H1 (cell line): ENCODE measurements at regions not wholly inside any gene's neighbourhood (a gene's known extent, or its start where the extent isn't known, plus 50 kb on each side); places are given as distances from the start of the nearest gene placed in this dataset.

Experiments used
- CTCF ChIA-PET: fragments of 300-600 bp; sonication (Branson Sonifier 250); formaldehyde crosslinking; loops from one replicate; lab custom pipeline; 2021; ENCODE audit not compliant: partially characterized antibody; lab: Charles Lee
- POLR2A ChIA-PET: fragments of 300-600 bp; sonication (Branson Sonifier 250); formaldehyde crosslinking; loops from one replicate; lab custom pipeline; 2021; ENCODE audit warnings: inconsistent platforms; ENCODE audit not compliant: partially characterized antibody; lab: Charles Lee
- DNase-seq, 2 experiments: peaks; one replicate each; pipeline versions ENCODE4 v3.0.0 to v3.0.0-alpha.2; 2010 to 2022; ENCODE audit warnings: low spot score in 2 of 2, low read depth in 1 of 2, mixed read lengths in 1 of 2
- FAIRE-seq: peaks from 2 replicates; lab custom pipeline; 2011; peaks lifted over from hg19 to GRCh38; lab: Jason Lieb, UNC
- H2AFZ ChIP-seq: 2 replicates; pipeline ENCODE4 v1.8.1; 2012; ENCODE audit warnings: low read length, inconsistent platforms
- H2AK5ac ChIP-seq: 2 replicates; pipeline ENCODE4 v1.6.1; 2013; ENCODE audit warnings: low read depth, low read length
- H2BK120ac ChIP-seq: replicated peaks from 2 replicates; pipeline ENCODE3; 2013; ENCODE audit warnings: low read depth, low read length, inconsistent platforms
- H2BK12ac ChIP-seq: 2 replicates; pipeline ENCODE4 v1.6.1; 2013; ENCODE audit warnings: low read depth, low read length
- H2BK15ac ChIP-seq: 2 replicates; pipeline ENCODE4 v1.6.1; 2013; ENCODE audit warnings: low read length
- H2BK20ac ChIP-seq: 2 replicates; pipeline ENCODE4 v1.6.1; 2013; ENCODE audit warnings: low read length
- H2BK5ac ChIP-seq: 2 replicates; pipeline ENCODE4 v1.6.1; 2013; ENCODE audit warnings: low read depth, low read length
- H3K14ac ChIP-seq: 2 replicates; pipeline ENCODE4 v1.6.1; 2013; ENCODE audit warnings: inconsistent platforms; ENCODE audit not compliant: insufficient read length
- H3K18ac ChIP-seq: 2 replicates; pipeline ENCODE4 v1.6.1; 2013; ENCODE audit warnings: low read length; ENCODE audit errors: extremely low read depth
- H3K23ac ChIP-seq: 2 replicates; pipeline ENCODE4 v1.6.1; 2013; ENCODE audit warnings: inconsistent platforms; ENCODE audit not compliant: insufficient read length
- H3K23me2 ChIP-seq: 2 replicates; pipeline ENCODE4 v1.6.1; 2013; ENCODE audit warnings: low read depth, low read length
- H3K27ac ChIP-seq: 2 replicates; pipeline ENCODE4 v1.6.1; 2011; ENCODE audit warnings: low read depth, low read length, inconsistent platforms
- H3K27me3 ChIP-seq, 4 experiments: replicated peaks in 1 of 4; 1 replicate in 1 of 4; 2 replicates in 3 of 4; pipeline versions ENCODE4 v1.6.1 to v1.8.1; 2011 to 2013; ENCODE audit warnings: low read length in 3 of 4, mild to moderate bottlenecking in 3 of 4, inconsistent platforms in 2 of 4, mixed read lengths in 2 of 4, moderate library complexity in 1 of 4; ENCODE audit not compliant: control insufficient read depth in 3 of 4, insufficient read depth in 3 of 4; ENCODE audit errors: extremely low read depth in 1 of 4
- H3K36me3 ChIP-seq, 4 experiments: 2 replicates each; pipeline versions ENCODE4 v1.6.1 to v1.8.1; 2011 to 2013; ENCODE audit warnings: mild to moderate bottlenecking in 4 of 4, low read length in 3 of 4, moderate library complexity in 2 of 4, control low read depth in 1 of 4, inconsistent platforms in 1 of 4; ENCODE audit not compliant: insufficient read depth in 4 of 4, control insufficient read depth in 2 of 4
- H3K4ac ChIP-seq: replicated peaks from 2 replicates; pipeline ENCODE3; 2013; ENCODE audit warnings: low read length, low read depth, mixed read lengths, inconsistent platforms; ENCODE audit not compliant: insufficient read length
- H3K4me1 ChIP-seq, 4 experiments: replicated peaks in 1 of 4; 1 replicate in 1 of 4; 2 replicates in 3 of 4; pipeline versions ENCODE4 v1.6.1 to v1.8.1; 2011 to 2013; ENCODE audit warnings: low read length in 3 of 4, inconsistent platforms in 2 of 4, mixed read lengths in 1 of 4; ENCODE audit not compliant: insufficient read depth in 4 of 4, control insufficient read depth in 3 of 4
- H3K4me2 ChIP-seq, 2 experiments: 2 replicates each; pipeline versions ENCODE4 v1.6.1 to v1.8.1; 2011 to 2013; ENCODE audit warnings: low read depth in 2 of 2, low read length in 2 of 2, control low read depth in 1 of 2, inconsistent platforms in 1 of 2, mild to moderate bottlenecking in 1 of 2; ENCODE audit not compliant: insufficient read depth in 1 of 2
- H3K4me3 ChIP-seq, 4 experiments: fragments of 200-600, 300-600 bp in 1 of 4; sonication (generic), shearing (Covaris generic), sonication (Bioruptor Twin) in 1 of 4; 2 replicates each; pipeline versions ENCODE4 v1.5.1 to v1.8.1; 2011 to 2016; ENCODE audit warnings: low read length in 4 of 4, low read depth in 3 of 4, control low read depth in 2 of 4, inconsistent platforms in 2 of 4, mild to moderate bottlenecking in 2 of 4, mixed read lengths in 1 of 4, moderate library complexity in 1 of 4; ENCODE audit not compliant: insufficient read depth in 2 of 4; ENCODE audit errors: extremely low read depth in 1 of 4
- H3K56ac ChIP-seq: replicated peaks from 2 replicates; pipeline ENCODE3; 2013; ENCODE audit warnings: low read depth, mild to moderate bottlenecking, mixed read lengths, low read length, inconsistent platforms; ENCODE audit not compliant: insufficient read length
- H3K79me1 ChIP-seq: 2 replicates; pipeline ENCODE4 v1.6.1; 2013; ENCODE audit warnings: low read depth, low read length, control low read depth
- H3K79me2 ChIP-seq, 2 experiments: 2 replicates each; pipeline versions ENCODE4 v1.6.1 to v1.8.1; 2012 to 2013; ENCODE audit warnings: low read length in 2 of 2, mild to moderate bottlenecking in 2 of 2, inconsistent platforms in 1 of 2; ENCODE audit not compliant: insufficient read depth in 2 of 2, control insufficient read depth in 1 of 2
- H3K9ac ChIP-seq, 4 experiments: replicated peaks in 1 of 4; 1 replicate in 1 of 4; 2 replicates in 3 of 4; pipeline versions ENCODE4 v1.6.1 to v1.8.1; 2011 to 2013; ENCODE audit warnings: low read depth in 3 of 4, low read length in 3 of 4, control low read depth in 2 of 4, mild to moderate bottlenecking in 2 of 4, moderate library complexity in 2 of 4, inconsistent platforms in 1 of 4; ENCODE audit errors: extremely low read depth in 1 of 4
- H3K9me3 ChIP-seq, 2 experiments: 2 replicates each; pipeline versions ENCODE4 v1.6.1 to v1.8.1; 2012 to 2013; ENCODE audit warnings: mild to moderate bottlenecking in 2 of 2, moderate library complexity in 2 of 2, control low read depth in 1 of 2, inconsistent platforms in 1 of 2, low read depth in 1 of 2, low read length in 1 of 2, mixed read lengths in 1 of 2; ENCODE audit not compliant: insufficient read depth in 2 of 2
- H4K20me1 ChIP-seq, 2 experiments: replicated peaks in 1 of 2; 2 replicates each; pipeline versions ENCODE3 to v1.8.1; 2011 to 2013; ENCODE audit warnings: inconsistent platforms in 2 of 2, low read length in 2 of 2, mild to moderate bottlenecking in 1 of 2; ENCODE audit not compliant: insufficient read depth in 2 of 2, control insufficient read depth in 1 of 2
- H4K5ac ChIP-seq: 2 replicates; pipeline ENCODE4 v1.6.1; 2013; ENCODE audit warnings: low read length, low read depth, mixed read lengths, inconsistent platforms; ENCODE audit not compliant: insufficient read length
- H4K8ac ChIP-seq: 2 replicates; pipeline ENCODE4 v1.8.0; 2013; ENCODE audit warnings: mild to moderate bottlenecking, moderate library complexity, low read length, inconsistent platforms; ENCODE audit not compliant: insufficient read depth; ENCODE audit errors: extremely low read depth
- H4K91ac ChIP-seq: replicated peaks from 2 replicates; pipeline ENCODE3; 2013; ENCODE audit warnings: low read length, mixed read lengths, inconsistent platforms; ENCODE audit not compliant: insufficient read length
- CBX5 ChIP-seq: fragments of 300-800, 300-1000 bp; sonication (generic); IDR thresholded peaks from 2 replicates; pipeline ENCODE4 v1.7.1; 2016; ENCODE audit warnings: antibody characterized with exemption, low read length, low read depth
- CBX8 ChIP-seq: fragments of 300-800, 300-1000 bp; sonication (generic); IDR thresholded peaks from 2 replicates; pipeline ENCODE4 v1.7.1; 2016; ENCODE audit warnings: low read depth, low read length, borderline replicate concordance
- CHD1 ChIP-seq: IDR thresholded peaks from 2 replicates; pipeline ENCODE4 v1.6.1; 2012; ENCODE audit warnings: low read depth, low read length, improper control_type of control experiment
- CREB1 ChIP-seq: IDR thresholded peaks from 2 replicates; pipeline ENCODE4 v1.6.1; 2012; ENCODE audit warnings: inconsistent platforms
- GTF2F1 ChIP-seq: IDR thresholded peaks from 2 replicates; pipeline ENCODE4 v1.6.1; 2012; ENCODE audit warnings: low read depth, low read length, improper control_type of control experiment, borderline replicate concordance
- HDAC2 ChIP-seq, 2 experiments: fragments of 300-600 bp in 1 of 2; sonication (generic) in 1 of 2; IDR thresholded peaks; 2 replicates each; pipeline ENCODE4 v1.6.1; 2011 to 2012; ENCODE audit warnings: low read depth in 2 of 2, low read length in 2 of 2, mild to moderate bottlenecking in 2 of 2, moderate library complexity in 2 of 2, borderline replicate concordance in 1 of 2, inconsistent platforms in 1 of 2
- KDM5A ChIP-seq: fragments of 200-600 bp; IDR thresholded peaks from 2 replicates; pipeline ENCODE4 v1.7.1; 2012; ENCODE audit warnings: mild to moderate bottlenecking, low read length, inconsistent platforms, mixed read lengths
- NRF1 ChIP-seq: IDR thresholded peaks from 2 replicates; pipeline ENCODE4 v1.6.1; 2011; ENCODE audit warnings: mild to moderate bottlenecking, low read depth, low read length, improper control_type of control experiment
- RXRA ChIP-seq: IDR thresholded peaks from 2 replicates; pipeline ENCODE4 v1.6.1; 2011; ENCODE audit warnings: low read depth, mild to moderate bottlenecking, low read length, moderate library complexity; ENCODE audit not compliant: insufficient read depth
- SIRT6 ChIP-seq: IDR thresholded peaks from one replicate; pipeline ENCODE4 v1.7.1; 2012; ENCODE audit warnings: low read length, inconsistent platforms
- SP4 ChIP-seq: IDR thresholded peaks from 2 replicates; pipeline ENCODE4 v1.6.1; 2012; ENCODE audit warnings: low read length, inconsistent platforms
- SUZ12 ChIP-seq: fragments of 200-600 bp; sonication (generic); IDR thresholded peaks from 2 replicates; pipeline ENCODE4 v1.6.1; 2012; ENCODE audit warnings: mild to moderate bottlenecking, inconsistent platforms, low read length, moderate library complexity, mixed read lengths
- TCF12 ChIP-seq: IDR thresholded peaks from 2 replicates; pipeline ENCODE4 v1.6.1; 2011; ENCODE audit warnings: low read depth, mild to moderate bottlenecking, low read length
- TEAD4 ChIP-seq: IDR thresholded peaks from 2 replicates; pipeline ENCODE4 v1.6.1; 2012; ENCODE audit warnings: low read depth, low read length, inconsistent platforms, mixed read lengths
- TF ChIP-seq, protein P1 (sequence below): IDR thresholded peaks from 2 replicates; pipeline ENCODE4 v1.6.1; 2011; ENCODE audit warnings: low read depth, mild to moderate bottlenecking, low read length; ENCODE audit not compliant: insufficient read depth

DNA sequence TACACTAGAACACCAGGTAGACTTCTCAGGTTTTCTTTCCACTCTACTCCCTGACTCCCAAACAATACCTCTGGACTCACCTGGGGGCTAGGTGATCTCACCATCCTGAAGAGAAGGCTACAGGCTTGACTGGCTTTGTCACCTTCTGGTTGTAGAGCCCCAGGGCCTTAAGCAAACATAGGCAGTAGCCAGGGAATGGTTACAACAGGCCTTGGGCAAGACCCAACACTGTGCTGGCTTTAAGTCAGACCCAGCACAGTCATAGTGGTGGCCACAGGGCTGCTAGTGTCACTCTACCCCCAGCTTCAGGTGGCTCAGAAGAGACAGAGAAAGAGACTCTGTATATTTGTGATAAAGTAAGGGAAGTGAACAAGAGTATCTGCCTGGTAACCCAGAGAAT lies 118.1 kb upstream of the EMCN start:
- H3K9ac ChIP-seq: no peak overlapping the region
- ChIA-PET POLR2A (no interaction called here), CTCF (interaction anchor here (0.9 to 1.2 kb wide), 3 partner anchors 19 to 532 kb away, joined by 3 to 4 read pairs (median 3); no protein-coding TSS in a partner anchor)
- H2AFZ ChIP-seq: no peak overlapping the region
- no peak overlapping the region for H4K8ac ChIP-seq
- no peak overlapping the region for H2BK15ac ChIP-seq
- no peaks in the 10 kb centered on the region for H4K20me1 ChIP-seq
- H3K4me3 ChIP-seq: no peak overlapping the region
- H3K79me2 ChIP-seq: no peaks in the 10 kb centered on the region
- no peak overlapping the region for H3K14ac ChIP-seq
- no peaks in the 10 kb centered on the region; the same call in 1 of the 2 replicates for H3K23me2 ChIP-seq
- H3K4me2 ChIP-seq: no peak overlapping the region
- DNase-seq (no peak), FAIRE-seq (no peak)
- no peak overlapping the region for H2AK5ac ChIP-seq
- no peak overlapping the region for H2BK120ac ChIP-seq
- H4K5ac ChIP-seq: no peak overlapping the region
- H3K4ac ChIP-seq: no peak overlapping the region
- H3K18ac ChIP-seq: no peak overlapping the region
- H3K27me3 ChIP-seq: no peaks in the 10 kb centered on the region
- H3K79me1 ChIP-seq: no peaks in the 10 kb centered on the region
- no peak overlapping the region for H3K27ac ChIP-seq
- H4K91ac ChIP-seq: no peak overlapping the region
- H3K56ac ChIP-seq: no peak overlapping the region
- no peaks in the 10 kb centered on the region for H3K4me1 ChIP-seq
- no peaks in the 10 kb centered on the region for H3K9me3 ChIP-seq
- H2BK5ac ChIP-seq: no peak overlapping the region
- no peaks in the 10 kb centered on the region for H3K36me3 ChIP-seq
- no peak overlapping the region for H2BK12ac ChIP-seq
- no peak overlapping the region for H2BK20ac ChIP-seq
- no peak overlapping the region for H3K23ac ChIP-seq
- TF ChIP-seq TCF12 (no peak), CBX8 (no peak), NRF1 (no peak), SIRT6 (no peak), CHD1 (no peak), GTF2F1 (no peak), KDM5A (no peak), SP4 (no peak), SUZ12 (no peak), HDAC2 (IDR thresholded peaks at IDR 0.05; ENCODE audit: borderline replicate concordance in 1 of 2, low read depth in 2 of 2, low read length in 2 of 2) (no peak), TEAD4 (no peak), CREB1 (no peak), CBX5 (no peak), RXRA (no peak)
- TF ChIP-seq, protein P1, sequence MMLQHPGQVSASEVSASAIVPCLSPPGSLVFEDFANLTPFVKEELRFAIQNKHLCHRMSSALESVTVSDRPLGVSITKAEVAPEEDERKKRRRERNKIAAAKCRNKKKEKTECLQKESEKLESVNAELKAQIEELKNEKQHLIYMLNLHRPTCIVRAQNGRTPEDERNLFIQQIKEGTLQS: no peak
